ENCODE measurements at regions not wholly inside any gene's neighbourhood (a gene's known extent, or its start where the extent isn't known, plus 50 kb on each side); places are given as distances from the start of the nearest gene placed in this dataset.

- TF ChIP-seq CTCF (IDR thresholded peaks at IDR 0.05) (no peak), EZH2 (IDR thresholded peaks at IDR 0.05) (no peak)
These were observed 486.5 kb upstream of the KLF12 start for GRCh38 chr13:74620711-74621110.

All from neural progenitor cell (in vitro differentiated cells).